ENCODE measurements at regions not wholly inside any gene's neighbourhood (a gene's known extent, or its start where the extent isn't known, plus 50 kb on each side); places are given as distances from the start of the nearest gene placed in this dataset.

DNA sequence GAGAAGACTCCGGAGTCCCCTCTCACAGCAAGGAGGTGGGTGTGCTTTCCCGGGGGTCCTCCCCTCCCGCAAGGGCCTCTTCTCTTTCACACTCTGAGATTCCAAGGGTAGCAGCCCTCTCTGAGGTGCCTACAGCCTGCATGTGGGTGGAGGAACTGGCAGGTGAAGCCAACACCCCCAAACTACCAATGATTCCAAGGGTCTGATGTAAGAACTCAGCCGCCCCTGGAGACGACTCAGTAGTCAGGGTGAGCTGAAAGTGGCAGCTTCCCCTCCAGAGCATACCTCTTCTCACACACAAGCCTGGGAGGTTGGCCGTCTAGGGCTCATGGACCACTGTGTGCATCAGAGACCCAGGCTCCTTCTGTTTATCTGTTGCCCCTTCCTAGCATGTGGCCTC lies 66.1 kb downstream of the TSPAN17 start:
- TF ChIP-seq, protein P1, sequence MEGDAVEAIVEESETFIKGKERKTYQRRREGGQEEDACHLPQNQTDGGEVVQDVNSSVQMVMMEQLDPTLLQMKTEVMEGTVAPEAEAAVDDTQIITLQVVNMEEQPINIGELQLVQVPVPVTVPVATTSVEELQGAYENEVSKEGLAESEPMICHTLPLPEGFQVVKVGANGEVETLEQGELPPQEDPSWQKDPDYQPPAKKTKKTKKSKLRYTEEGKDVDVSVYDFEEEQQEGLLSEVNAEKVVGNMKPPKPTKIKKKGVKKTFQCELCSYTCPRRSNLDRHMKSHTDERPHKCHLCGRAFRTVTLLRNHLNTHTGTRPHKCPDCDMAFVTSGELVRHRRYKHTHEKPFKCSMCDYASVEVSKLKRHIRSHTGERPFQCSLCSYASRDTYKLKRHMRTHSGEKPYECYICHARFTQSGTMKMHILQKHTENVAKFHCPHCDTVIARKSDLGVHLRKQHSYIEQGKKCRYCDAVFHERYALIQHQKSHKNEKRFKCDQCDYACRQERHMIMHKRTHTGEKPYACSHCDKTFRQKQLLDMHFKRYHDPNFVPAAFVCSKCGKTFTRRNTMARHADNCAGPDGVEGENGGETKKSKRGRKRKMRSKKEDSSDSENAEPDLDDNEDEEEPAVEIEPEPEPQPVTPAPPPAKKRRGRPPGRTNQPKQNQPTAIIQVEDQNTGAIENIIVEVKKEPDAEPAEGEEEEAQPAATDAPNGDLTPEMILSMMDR (IDR thresholded peaks at IDR 0.05): no peak
- TF ChIP-seq POLR2A (IDR thresholded peaks at IDR 0.05): no peak
